Right ventricle myocardium superior (tissue), 1 donor: ENCODE measurements at regions not wholly inside any gene's neighbourhood (a gene's known extent, or its start where the extent isn't known, plus 50 kb on each side); places are given as distances from the start of the nearest gene placed in this dataset.
"Not testable (repeated sequence)": the region's sequence is repeated elsewhere in the genome, so short reads cannot be mapped to it uniquely, and the experiment has no call there.

Source experiments
- ATAC-seq: fragments of 200-7000 bp; cut with Tn5 transposase; one replicate; pipeline ENCODE4 v1.9.1; 2020; ENCODE audit warnings: mild to moderate bottlenecking; ENCODE audit not compliant: poor library complexity
- DNase-seq: peaks from one replicate; pipeline ENCODE4 v3.0.0-alpha.2; 2020
- intact Hi-C: fragments of 100-400 bp; cut with DNase I; formaldehyde crosslinking; loops from one replicate; pipeline ENCODE4 v1.11.2; 2022
- donor health status: DM: no; HTN: yes; CAD: no; lungs with severe emphysema.

- intact Hi-C loops: loop anchor here (5.0 to 10.0 kb wide), 4 partner anchors 205 to 1228 kb away; no protein-coding TSS in a partner anchor
- DNase-seq: no peak
- ATAC-seq: peak; percentile 94
Measured at GRCh38 chr7:81499262-81500116, 270.4 kb downstream of the HGF start.

GRCh38 chr7:81498176-81498575, 271.7 kb downstream of the HGF start:
- intact Hi-C loops: loop anchor here (5.0 kb wide), 2 partner anchors 519 to 1229 kb away; no protein-coding TSS in a partner anchor
- ATAC-seq (no peak), DNase-seq (no peak)

- intact Hi-C loops: no loop called here
- ATAC-seq: no peak
Measured at GRCh38 chr7:81492910-81493309, 276.9 kb downstream of the HGF start.

GRCh38 chr7:81492240-81492639, 277.6 kb downstream of the HGF start:
- intact Hi-C loops: no loop called here

More at GRCh38 chr7:81492910-81493309, 276.9 kb downstream of the HGF start:
- DNase-seq: no peak

GRCh38 chr7:81491573-81491972, 278.3 kb downstream of the HGF start:
- DNase-seq: no peak
- ATAC-seq: no peak
- intact Hi-C loops: no loop called here

More at GRCh38 chr7:81492240-81492639, 277.6 kb downstream of the HGF start:
- ATAC-seq (no peak), DNase-seq (no peak)

- intact Hi-C loops: loop anchor here (10.0 kb wide), 1 partner anchor 1087 kb away; no protein-coding TSS in a partner anchor
- no peak for ATAC-seq
- DNase-seq: no peak
Measured at GRCh38 chr7:81488210-81488609, 281.6 kb downstream of the HGF start.

- ATAC-seq (no peak), DNase-seq (no peak)
- intact Hi-C loops: loop anchor here (10.0 kb wide), 1 partner anchor 1087 kb away; no protein-coding TSS in a partner anchor
Measured at GRCh38 chr7:81487516-81487915, 282.3 kb downstream of the HGF start.

GRCh38 chr7:81484261-81484660, 285.6 kb downstream of the HGF start:
- intact Hi-C loops: loop anchor here (10.0 kb wide), 1 partner anchor 1091 kb away; no protein-coding TSS in a partner anchor
- ATAC-seq (peak; percentile 97), DNase-seq (peak; percentile 68)

GRCh38 chr7:81482600-81483186, 287.2 kb downstream of the HGF start:
- DNase-seq (no peak), ATAC-seq (peak; percentile 64)
- intact Hi-C loops: loop anchor here (10.0 kb wide), 1 partner anchor 1092 kb away; no protein-coding TSS in a partner anchor

- DNase-seq (no peak), ATAC-seq (no peak)
- intact Hi-C loops: no loop called here
Measured at GRCh38 chr7:81478664-81479063, 291.2 kb downstream of the HGF start.

GRCh38 chr7:81478201-81478600, 291.6 kb downstream of the HGF start:
- intact Hi-C loops, ATAC-seq, DNase-seq: not testable (repeated sequence)

- peak; percentile 15 for DNase-seq
- intact Hi-C loops: loop anchor here (5.0 kb wide), 1 partner anchor 776 kb away; no protein-coding TSS in a partner anchor
- no peak for ATAC-seq
Measured at GRCh38 chr7:81473236-81473635, 296.6 kb downstream of the HGF start.

- no peak for DNase-seq
- ATAC-seq: peak; percentile 77
- intact Hi-C loops: loop anchor here (5.0 kb wide), 1 partner anchor 774 kb away; no protein-coding TSS in a partner anchor
Measured at GRCh38 chr7:81470724-81471379, 299.0 kb downstream of the HGF start.

- peak; percentile 49 for DNase-seq
- intact Hi-C loops: loop anchor here (5.0 kb wide), 1 partner anchor 773 kb away; no protein-coding TSS in a partner anchor
- peak; percentile 90 for ATAC-seq
Measured at GRCh38 chr7:81469869-81470723, 299.8 kb downstream of the HGF start.

- intact Hi-C loops: no loop called here
- DNase-seq: no peak
- no peak for ATAC-seq
Measured at GRCh38 chr7:81469153-81469868, 300.5 kb downstream of the HGF start.

GRCh38 chr7:81468526-81468925, 301.3 kb downstream of the HGF start:
- intact Hi-C loops: no loop called here
- no peak for ATAC-seq
- DNase-seq: no peak

GRCh38 chr7:81467964-81468363, 301.9 kb downstream of the HGF start:
- intact Hi-C loops: no loop called here
- ATAC-seq: no peak
- DNase-seq: no peak
